ENCODE measurements at regions not wholly inside any gene's neighbourhood (a gene's known extent, or its start where the extent isn't known, plus 50 kb on each side); places are given as distances from the start of the nearest gene placed in this dataset.

DNA sequence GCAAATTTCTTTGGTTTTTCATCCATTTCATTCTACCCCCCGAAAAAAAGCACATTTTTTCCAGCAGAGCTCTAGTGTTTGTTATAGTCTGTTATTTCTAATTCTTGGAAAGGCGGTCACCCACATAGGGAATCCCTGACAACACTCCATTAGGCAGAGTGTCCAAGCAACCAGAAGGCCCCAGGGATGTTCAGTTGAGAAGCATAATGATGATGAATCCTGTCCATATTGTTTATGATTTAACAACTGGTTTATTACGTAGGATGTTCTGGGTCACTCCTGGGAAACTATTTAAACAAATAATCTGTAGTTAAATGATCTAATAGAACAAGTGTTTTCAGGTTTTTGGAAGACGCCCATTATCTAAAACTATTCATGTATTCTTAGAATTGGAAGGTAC lies 388.7 kb downstream of the TNS1 start:
- Histone ChIP-seq H3K79me2 (ENCODE audit: control insufficient read depth, insufficient read depth, low read length) (no peaks in the 10 kb centered on the region), H3K9ac (ENCODE audit: low read length) (no peak overlapping the region), H2AFZ (ENCODE audit: insufficient read depth, low read depth, low read length, poor library complexity, severe bottlenecking) (no peak overlapping the region), H3K36me3 (replicated peaks in 1 of 2; ENCODE audit: control extremely low read depth in 1 of 2, control insufficient read depth in 1 of 2, extremely low read depth in 1 of 2, insufficient read depth in 2 of 2, low read length in 1 of 2) (no peaks in the 10 kb centered on the region), H3K27me3 (replicated peaks in 1 of 4; ENCODE audit: control extremely low read depth in 1 of 4, control insufficient read depth in 3 of 4, insufficient read depth in 4 of 4, low read length in 3 of 4) (peaks cover 0 to 3% (median 0%) of the 10 kb centered on the region in 4 experiments), H3K4me2 (replicated peaks; ENCODE audit: low read depth, low read length, poor library complexity, severe bottlenecking) (no peak overlapping the region), H3K9me3 (ENCODE audit: control extremely low read depth in 1 of 3, control insufficient read depth in 2 of 3, insufficient read depth in 1 of 3, low read length in 2 of 3) (no peaks in the 10 kb centered on the region), H3K4me1 (ENCODE audit: control insufficient read depth in 2 of 2, insufficient read depth in 2 of 2, low read length in 2 of 2) (peaks cover 0 to 8% of the 10 kb centered on the region in 2 donors), H3K4me3 (ENCODE audit: control extremely low read depth in 1 of 5, extremely low read depth in 1 of 5, insufficient read depth in 1 of 5, low read depth in 2 of 5, low read length in 4 of 5) (no peak overlapping the region), H4K20me1 (ENCODE audit: control insufficient read depth, insufficient read depth, low read length, poor library complexity, severe bottlenecking) (no peaks in the 10 kb centered on the region), H3K27ac (ENCODE audit: low read length in 2 of 2) (no peak overlapping the region)
- Mint-ChIP-seq H3K27me3 (peaks cover 3% of the 10 kb centered on the region), H3K4me1 (peaks cover 17% of the 10 kb centered on the region), H3K4me3 (no peak overlapping the region), H3K9me3 (ENCODE audit: insufficient read depth) (no peaks in the 10 kb centered on the region), H3K27ac (no peak overlapping the region)
- intact Hi-C loops (cut with micrococcal nuclease) = no loop called here
- no peak for TF ChIP-seq EZH2 (IDR thresholded peaks at IDR 0.05; ENCODE audit: borderline replicate concordance, insufficient read depth, low read depth, low read length, poor library complexity, severe bottlenecking)
- TF ChIP-seq, protein P1, sequence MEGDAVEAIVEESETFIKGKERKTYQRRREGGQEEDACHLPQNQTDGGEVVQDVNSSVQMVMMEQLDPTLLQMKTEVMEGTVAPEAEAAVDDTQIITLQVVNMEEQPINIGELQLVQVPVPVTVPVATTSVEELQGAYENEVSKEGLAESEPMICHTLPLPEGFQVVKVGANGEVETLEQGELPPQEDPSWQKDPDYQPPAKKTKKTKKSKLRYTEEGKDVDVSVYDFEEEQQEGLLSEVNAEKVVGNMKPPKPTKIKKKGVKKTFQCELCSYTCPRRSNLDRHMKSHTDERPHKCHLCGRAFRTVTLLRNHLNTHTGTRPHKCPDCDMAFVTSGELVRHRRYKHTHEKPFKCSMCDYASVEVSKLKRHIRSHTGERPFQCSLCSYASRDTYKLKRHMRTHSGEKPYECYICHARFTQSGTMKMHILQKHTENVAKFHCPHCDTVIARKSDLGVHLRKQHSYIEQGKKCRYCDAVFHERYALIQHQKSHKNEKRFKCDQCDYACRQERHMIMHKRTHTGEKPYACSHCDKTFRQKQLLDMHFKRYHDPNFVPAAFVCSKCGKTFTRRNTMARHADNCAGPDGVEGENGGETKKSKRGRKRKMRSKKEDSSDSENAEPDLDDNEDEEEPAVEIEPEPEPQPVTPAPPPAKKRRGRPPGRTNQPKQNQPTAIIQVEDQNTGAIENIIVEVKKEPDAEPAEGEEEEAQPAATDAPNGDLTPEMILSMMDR (IDR thresholded peaks at IDR 0.05) = no peak
- ChIA-PET CTCF (no interaction called here), POLR2A (no interaction called here)
- DNase-seq = no peak
- no peak for ATAC-seq (ENCODE audit: low read depth)
- no CpG with 5 or more reads among the region's 4 CpGs for WGBS (ENCODE audit: insufficient coverage)

DNA sequence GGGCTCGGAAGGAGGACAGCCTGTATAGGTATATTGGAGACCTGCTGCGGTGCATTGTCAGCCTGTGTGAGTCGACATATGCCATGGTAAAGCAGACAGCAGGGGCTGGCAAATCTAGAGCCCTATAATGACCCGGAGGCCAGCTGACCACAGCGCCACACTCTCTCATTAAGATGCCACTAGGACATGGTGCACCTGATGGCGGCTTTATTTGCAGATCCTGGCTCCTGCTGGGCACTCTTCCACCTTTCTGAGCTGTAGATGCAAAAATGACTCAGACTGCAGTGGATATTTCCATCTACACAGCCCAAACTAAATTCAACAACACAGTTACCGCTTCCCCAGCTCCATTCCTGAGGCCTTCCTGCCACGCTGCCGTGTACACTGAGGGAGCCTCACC lies 389.9 kb downstream of the TNS1 start:
- POLR2A ChIA-PET = no interaction called here
- Histone ChIP-seq H3K27me3 (replicated peaks in 1 of 4; ENCODE audit: control extremely low read depth in 1 of 4, control insufficient read depth in 3 of 4, insufficient read depth in 4 of 4, low read length in 3 of 4) (peaks cover 0 to 3% (median 0%) of the 10 kb centered on the region in 4 experiments), H3K4me1 (ENCODE audit: control insufficient read depth in 2 of 2, insufficient read depth in 2 of 2, low read length in 2 of 2) (peaks cover 0 to 8% of the 10 kb centered on the region in 2 donors), H3K9ac (ENCODE audit: low read length) (no peak overlapping the region), H2AFZ (ENCODE audit: insufficient read depth, low read depth, low read length, poor library complexity, severe bottlenecking) (no peak overlapping the region), H3K9me3 (ENCODE audit: control extremely low read depth in 1 of 3, control insufficient read depth in 2 of 3, insufficient read depth in 1 of 3, low read length in 2 of 3) (no peaks in the 10 kb centered on the region), H3K4me2 (replicated peaks; ENCODE audit: low read depth, low read length, poor library complexity, severe bottlenecking) (no peak overlapping the region), H3K27ac (ENCODE audit: low read length in 2 of 2) (no peak overlapping the region), H3K4me3 (ENCODE audit: control extremely low read depth in 1 of 5, extremely low read depth in 1 of 5, insufficient read depth in 1 of 5, low read depth in 2 of 5, low read length in 4 of 5) (no peak overlapping the region), H3K79me2 (ENCODE audit: control insufficient read depth, insufficient read depth, low read length) (no peaks in the 10 kb centered on the region), H4K20me1 (ENCODE audit: control insufficient read depth, insufficient read depth, low read length, poor library complexity, severe bottlenecking) (no peaks in the 10 kb centered on the region), H3K36me3 (replicated peaks in 1 of 2; ENCODE audit: control extremely low read depth in 1 of 2, control insufficient read depth in 1 of 2, extremely low read depth in 1 of 2, insufficient read depth in 2 of 2, low read length in 1 of 2) (no peaks in the 10 kb centered on the region)
- intact Hi-C loops (cut with micrococcal nuclease) = no loop called here
- no peaks in the 10 kb centered on the region for H3K9me3 Mint-ChIP-seq (ENCODE audit: insufficient read depth)
- peaks cover 17% of the 10 kb centered on the region for H3K4me1 Mint-ChIP-seq
- H3K4me3 Mint-ChIP-seq = no peak overlapping the region
- CTCF ChIA-PET = no interaction called here
- peaks cover 3% of the 10 kb centered on the region for H3K27me3 Mint-ChIP-seq
- ATAC-seq (ENCODE audit: low read depth) = no peak
- WGBS (ENCODE audit: insufficient coverage) = 90% methylated on average over 9 of the region's 9 CpGs
- no peak for DNase-seq
- H3K27ac Mint-ChIP-seq = no peak overlapping the region
- TF ChIP-seq, protein P1 (IDR thresholded peaks at IDR 0.05) = no peak
- TF ChIP-seq EZH2 (IDR thresholded peaks at IDR 0.05; ENCODE audit: borderline replicate concordance, insufficient read depth, low read depth, low read length, poor library complexity, severe bottlenecking) = no peak
